NCI-H1694 (cell line): ENCODE measurements at regions not wholly inside any gene's neighbourhood (a gene's known extent, or its start where the extent isn't known, plus 50 kb on each side); places are given as distances from the start of the nearest gene placed in this dataset.

Experiments
- DNase-seq: peaks from one replicate; lab custom pipeline; 2025; lab: John Stamatoyannopoulos, UW

DNA sequence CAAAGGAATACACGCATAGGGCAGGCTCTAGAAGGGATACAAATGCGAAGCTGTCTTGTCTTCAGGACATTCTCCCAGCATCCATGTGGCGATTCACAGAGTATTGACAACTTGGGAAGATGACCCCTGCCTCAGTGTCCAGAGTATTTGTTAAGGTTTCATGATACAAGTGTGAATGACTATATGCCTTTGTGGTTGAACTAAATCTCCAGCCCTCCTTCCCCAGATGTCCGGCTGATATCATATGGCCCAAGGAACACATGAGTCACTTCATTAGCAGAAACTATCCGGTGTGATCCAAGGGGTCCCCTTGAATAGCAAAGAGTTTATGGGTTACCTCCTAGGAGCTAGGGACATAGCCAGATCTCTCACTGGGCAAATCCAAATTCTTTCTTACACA lies 151.0 kb downstream of the INSIG2 start:
- DNase-seq: no peak

DNA sequence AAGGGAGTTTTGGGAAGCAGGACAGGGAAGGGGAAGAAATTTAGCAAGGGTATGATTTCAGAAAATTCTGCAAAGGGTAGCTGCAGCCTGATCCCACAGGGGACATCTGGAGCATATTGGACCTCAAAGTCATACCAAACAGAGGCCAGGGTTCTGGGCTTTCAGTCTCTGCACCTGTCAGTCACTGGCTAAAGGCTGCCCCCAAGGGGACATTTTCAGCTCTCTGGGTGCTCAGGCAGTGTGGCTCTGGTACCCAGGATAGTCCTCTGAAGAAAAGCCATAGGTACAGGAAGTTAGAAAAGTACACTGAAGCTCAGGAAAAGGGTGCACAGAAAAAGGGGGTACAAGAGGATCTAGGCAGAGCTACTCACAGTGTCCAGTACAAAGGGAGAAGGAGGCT lies 149.2 kb downstream of the INSIG2 start:
- DNase-seq: no peak

DNA sequence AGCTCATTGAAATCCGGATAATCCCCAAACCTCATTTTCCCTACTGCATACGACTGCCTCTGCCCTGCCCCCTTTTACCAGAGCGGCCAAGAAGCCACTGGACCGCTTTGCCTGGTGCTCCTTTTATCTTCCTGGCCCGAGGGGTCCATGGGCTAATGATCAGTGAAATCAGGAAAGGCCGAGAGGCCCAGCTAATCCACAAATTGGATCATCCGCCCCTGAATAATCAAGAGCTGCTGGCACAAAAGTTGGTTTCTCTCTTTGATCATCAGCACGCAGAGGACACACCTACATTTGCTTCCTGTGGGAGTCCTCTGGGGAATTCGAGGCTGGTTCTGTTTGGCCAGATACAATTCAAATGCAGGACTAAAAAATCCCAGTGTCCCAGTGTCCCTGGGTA lies 144.5 kb downstream of the INSIG2 start:
- no peak for DNase-seq

DNA sequence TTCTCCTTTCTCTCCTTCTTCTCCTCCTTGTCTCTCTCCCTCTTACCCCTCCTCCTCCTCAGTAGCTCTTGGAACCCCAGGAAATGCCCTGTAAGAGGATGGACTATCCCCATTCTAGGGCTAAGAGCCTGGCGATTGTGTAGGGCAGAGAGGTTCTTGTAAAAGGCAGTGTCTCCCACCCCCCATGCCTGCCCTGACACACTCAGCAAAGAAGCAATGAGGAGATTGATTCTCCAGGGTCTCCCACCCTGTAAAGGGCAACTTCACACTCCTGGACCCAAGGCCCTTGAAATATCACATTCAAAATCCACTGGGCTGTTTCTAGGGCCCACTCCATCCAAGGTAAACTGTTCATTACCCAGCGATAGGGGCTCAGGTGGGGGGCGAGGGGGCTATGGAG lies 144.1 kb downstream of the INSIG2 start:
- DNase-seq: no peak

DNA sequence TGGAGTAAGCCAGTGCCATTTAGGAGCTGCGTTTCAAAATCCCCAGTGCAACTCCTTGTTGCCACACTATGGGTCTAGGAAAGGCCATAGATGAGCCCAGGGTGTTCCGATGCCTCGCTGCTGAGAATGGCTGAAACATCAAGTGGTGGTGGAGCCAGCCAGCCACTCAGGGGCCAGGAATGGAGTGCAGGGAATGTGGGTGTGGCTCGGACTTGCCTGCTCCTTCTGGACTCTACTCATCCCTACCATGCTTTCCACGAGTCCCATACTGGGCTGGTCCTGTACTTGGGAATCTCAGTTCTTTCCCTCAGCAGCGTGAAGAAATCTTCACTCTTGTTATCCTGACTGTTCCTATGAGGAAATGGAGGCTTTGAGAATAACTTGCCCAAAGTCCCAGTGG lies 143.5 kb downstream of the INSIG2 start:
- no peak for DNase-seq

DNA sequence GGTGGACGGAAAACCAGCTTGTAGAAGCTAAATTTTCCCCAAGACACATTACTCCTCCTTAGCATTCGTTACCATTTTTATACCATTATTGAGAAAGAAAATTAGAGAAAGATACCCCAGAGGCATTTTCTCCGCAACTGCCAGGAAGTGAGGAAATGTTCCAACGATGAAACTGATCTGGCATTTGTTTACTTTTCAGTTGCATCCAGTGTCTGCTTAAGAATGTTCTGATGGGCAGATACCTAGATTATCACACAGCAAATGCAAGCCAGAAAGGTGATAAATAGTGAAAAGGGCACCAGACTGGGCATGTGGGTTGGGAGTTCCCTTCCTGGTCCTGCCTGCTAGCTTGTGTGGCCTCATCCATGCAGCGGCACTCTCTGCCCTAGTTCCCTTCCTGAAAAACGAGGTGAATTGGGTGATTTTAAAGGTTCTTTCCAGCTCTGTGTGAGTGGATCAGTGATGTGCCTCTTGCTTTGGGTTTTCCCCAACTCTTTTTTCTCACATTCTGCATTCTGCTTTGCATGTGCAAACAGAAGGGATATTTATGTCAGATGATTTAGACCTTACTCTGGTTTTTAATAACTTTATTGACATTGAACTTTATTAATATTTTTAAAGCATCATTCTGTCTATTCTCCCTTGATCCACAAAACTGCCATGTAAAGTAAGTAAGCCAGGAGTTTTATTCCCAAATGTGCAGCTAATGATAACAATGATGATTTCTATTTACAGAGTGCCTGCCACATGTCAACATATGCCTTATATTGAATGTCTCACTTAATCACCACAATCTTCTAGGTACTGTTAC lies 139.6 kb downstream of the INSIG2 start:
- no peak for DNase-seq

DNA sequence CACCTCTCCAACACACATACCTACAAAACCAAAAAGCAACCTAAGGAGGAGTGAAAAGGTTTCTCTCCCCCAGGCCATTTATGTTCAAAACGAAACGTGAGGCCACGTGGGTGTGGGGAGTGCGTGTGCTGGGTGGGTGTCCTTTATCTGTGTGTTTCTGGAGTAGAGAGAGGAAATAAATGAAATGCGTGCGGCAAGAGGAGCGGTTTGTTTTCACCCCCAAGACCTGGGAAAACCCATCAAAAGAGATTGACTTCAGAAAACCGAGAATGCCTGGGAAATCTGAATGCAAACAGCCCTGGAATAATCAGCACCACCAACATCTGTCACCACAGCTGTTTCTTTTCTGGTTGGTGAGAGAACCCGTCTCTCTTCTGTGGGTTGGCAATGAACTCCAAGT lies 137.4 kb downstream of the INSIG2 start:
- peak; percentile 69 for DNase-seq

DNA sequence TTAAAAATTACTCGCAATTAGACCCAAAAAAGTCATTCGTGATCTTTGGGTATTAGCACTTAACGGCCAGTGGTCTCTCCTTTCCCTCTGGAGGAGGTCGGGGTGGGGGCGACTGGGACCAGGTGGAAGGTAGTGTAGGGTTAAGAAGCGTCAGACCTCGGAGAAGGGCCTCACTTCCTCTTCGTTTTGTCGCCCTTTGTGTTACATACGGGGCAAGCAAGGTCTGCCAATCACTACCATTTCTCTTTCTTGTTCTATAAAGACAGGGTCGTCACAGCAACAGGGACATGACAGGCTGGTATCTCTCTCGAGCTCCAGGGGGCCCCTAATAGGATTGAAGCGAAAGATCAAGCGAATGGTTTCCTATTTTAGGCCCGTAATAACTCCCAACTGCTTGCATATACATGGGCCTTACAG lies 136.6 kb downstream of the INSIG2 start:
- peak; percentile 43 for DNase-seq

DNA sequence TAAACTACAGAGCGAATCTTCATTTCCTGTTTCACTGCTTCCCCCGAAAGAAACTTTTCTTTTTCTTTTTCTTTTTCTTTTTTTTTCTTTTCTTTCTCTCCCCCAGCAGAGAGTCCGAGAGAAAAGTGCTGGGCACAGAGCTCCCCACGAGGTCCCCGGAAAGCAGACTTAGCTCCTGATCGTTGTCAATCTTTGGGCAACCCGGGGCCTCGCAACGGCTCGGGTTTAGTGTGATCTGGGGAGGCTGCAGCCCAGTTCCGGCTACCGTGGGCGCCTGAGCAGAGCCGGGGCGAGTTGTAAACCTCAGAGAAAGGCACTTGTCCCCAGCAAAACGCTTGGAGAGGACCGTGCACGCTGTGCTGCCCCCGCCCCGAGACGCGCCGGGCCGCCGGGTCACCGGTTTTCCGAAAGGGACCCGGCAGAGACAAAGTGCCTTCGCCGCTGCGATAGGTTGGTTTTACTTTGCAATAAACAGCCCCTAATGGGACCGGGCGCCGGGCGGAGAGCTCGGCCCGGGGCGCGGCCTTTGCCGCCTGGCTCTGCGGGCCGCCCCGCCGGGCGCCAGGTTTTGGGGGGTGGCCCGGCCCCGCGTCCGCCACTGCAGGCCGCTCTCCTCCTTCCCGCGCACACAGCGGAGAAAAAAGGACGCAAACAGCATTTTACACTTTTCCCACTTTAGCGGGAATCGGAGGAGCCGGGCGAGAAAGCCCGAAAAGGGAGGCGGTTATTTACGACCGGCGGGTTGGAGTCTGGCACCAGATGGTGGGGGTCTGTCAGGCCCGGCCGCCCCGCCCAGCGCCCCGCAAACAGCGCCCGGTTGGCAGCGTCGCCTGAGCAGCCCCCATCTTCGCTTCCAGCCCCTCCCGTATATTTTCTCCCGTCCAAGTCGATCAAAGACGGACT lies 136.0 kb downstream of the INSIG2 start:
- no peak for DNase-seq

DNA sequence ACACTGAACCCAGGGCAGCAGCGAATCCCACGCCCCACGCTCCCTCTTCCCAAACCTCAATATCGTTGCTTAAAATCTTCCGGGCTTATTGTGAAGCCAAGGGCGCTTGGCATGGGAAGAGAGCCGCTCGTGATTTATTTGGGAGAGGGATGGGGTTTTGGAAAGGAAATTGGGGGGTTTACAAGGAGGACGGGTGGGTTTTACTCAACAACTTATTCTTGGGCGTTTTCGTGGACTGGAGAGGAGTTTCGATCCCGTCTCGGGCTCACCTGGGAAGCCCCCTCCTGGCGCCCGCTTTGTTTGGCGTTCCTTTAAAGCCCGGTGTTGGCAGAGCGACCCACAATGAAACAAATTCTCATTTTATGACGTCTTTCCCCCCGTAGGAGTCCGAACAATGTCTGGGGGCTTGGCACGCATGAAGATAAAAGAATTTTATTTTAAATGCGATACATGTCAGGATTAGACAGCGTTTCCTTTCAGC lies 135.3 kb downstream of the INSIG2 start:
- DNase-seq: peak; percentile 4

DNA sequence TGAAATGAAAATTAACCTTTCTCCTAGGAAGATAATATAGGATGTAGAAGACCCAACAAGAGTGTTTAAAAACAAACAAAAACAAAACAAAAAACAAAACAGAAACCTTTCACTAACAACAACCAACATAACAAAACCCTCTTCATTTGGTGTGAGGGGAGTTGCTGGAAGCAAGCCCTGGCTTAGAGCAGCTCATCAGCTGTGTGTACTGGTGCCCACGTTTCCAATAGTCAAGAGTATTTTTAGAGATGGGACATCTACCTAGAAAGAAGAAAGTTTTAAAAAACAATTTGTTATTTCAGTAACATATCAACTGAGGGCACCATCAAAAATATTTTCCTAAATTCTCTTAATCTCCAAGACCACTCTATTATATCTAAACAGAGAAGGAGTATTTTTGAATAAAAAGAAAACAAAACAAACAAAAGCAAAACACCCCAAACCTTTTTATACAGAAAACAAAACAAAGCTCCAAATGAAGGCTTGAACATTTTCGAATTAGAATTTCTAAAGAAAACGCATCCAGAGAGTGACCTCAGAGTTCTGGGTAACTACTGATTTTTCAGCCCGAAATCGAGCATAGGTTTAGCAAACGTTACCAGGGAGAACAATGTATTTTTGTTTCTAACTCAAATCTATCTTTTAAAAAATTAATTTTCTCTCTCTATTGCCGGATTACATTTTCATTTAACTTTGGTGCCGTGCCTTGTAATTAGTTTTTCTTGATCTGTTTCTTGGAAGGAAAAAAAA lies 134.6 kb downstream of the INSIG2 start:
- peak; percentile 2 for DNase-seq

DNA sequence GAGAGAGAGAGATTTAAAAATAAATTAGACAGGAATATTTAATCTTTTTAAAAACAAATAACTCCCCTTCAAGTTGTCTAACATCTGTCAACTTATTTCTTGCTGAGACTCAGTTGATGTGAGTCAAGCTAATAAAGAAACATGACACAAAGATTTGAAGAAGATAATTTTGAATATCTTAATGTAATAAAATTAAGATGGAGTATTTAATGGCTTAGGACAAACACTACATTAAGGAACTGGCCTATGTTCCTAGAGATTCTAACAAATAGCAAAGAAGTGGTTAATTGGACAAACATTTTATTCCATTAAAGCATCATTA lies 134.0 kb downstream of the INSIG2 start:
- no peak for DNase-seq

DNA sequence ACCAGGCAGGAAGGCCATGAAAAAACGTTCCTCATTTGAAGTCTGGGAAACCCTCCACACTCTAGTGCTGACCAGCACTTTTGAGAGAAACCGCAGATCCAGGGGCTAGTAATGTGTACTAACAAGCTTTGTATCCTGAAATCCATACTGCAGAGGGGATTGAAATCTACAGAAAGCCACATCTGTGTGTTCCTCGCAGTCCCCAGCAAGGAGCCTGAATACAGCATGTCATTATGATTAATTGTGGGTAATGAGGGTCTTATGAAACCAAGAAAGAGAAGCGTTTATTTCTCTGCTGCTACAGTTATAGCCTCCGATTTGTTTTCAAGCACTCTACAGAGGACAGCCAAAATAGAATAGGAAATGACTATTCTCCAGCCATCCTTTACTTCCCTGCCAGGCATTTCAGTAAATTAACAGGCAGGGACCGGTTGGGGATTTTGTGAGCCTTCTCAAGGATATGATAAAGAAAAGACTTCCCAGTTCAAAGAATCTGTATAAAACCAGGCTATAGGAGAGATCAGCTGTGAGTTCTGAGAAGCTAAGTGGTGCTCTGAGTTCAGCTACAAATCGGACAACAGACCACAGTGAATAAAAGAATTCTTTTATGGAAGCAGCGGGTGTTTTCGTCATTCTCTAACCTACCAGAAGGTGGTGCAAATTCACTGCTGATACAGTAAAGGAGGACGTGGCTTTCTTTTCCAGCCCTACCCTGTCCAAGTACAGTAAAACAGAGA lies 133.4 kb downstream of the INSIG2 start:
- peak; percentile 86 for DNase-seq

DNA sequence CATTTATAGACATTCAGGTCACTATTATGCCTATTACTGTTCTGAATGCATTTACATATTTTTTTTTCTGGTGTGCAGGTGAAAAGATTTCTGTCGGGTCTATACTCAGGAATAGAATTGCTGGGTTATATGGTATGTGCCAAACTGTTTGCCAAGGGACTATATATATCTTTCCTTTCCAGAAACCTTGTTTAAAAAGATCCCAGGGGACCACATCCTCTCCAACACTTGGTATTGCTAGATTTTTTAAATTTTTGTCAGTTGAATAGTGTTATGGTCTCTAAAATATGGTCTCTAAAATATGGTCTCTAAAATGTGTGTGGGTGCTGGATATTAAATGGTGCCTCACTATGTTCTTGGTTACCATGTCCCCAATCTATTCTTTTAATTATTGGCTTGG lies 131.3 kb downstream of the INSIG2 start:
- DNase-seq: no peak

DNA sequence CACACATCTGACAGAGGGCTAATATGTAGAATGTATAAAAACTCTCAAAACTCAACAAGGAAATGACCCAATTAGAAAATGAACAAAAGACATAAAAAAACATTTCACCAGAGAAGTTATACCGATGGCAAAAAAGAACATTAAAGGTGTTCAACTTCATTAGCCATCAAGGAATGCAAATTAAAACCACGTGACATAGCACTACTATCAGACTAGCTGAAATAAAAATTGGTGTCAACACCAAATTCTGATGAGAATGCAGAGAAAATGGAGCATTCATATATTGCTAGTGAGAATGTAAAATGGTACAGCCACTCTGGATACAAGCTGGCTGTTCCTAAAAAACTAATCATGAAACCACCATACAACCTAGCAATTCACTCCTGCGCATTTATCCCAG lies 128.0 kb downstream of the INSIG2 start:
- no peak for DNase-seq

DNA sequence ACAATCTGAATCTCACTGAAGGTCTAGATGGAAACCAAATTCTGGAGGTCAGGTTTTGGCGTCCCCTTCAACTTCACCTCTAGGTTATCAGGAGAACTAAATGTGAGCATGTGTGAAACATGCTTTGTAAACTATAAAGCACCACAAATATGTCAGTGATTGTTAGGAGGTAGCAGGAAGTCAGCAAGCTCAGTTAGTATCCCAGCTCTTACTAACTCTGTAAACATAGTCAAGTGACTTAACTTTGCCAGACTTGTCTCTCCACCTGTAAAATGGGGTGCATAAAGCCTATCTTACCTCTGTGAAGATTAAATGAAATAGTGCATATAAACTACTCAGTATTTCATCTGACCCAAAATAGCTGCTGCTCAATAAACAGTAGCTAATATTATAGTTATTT lies 121.5 kb downstream of the INSIG2 start:
- DNase-seq: no peak

DNA sequence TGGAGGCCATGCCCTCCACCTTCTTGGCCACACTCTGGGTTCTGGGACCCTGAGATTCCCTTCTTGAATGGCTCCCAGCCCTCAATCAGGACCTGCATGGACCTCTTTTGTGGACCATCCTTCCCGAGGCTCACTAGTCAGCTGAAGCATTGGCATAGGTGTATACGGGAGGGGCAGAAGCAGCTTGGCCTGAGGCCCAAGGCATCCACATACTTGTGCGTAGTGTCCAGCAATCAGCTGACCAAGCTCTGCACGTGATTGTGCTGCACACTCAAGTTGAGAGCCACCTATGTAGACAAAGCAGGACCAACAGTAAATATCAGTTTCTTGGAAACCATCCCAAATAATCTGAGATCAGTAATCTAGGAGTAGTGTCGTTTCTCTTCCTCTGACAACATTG lies 119.6 kb downstream of the INSIG2 start:
- no peak for DNase-seq

DNA sequence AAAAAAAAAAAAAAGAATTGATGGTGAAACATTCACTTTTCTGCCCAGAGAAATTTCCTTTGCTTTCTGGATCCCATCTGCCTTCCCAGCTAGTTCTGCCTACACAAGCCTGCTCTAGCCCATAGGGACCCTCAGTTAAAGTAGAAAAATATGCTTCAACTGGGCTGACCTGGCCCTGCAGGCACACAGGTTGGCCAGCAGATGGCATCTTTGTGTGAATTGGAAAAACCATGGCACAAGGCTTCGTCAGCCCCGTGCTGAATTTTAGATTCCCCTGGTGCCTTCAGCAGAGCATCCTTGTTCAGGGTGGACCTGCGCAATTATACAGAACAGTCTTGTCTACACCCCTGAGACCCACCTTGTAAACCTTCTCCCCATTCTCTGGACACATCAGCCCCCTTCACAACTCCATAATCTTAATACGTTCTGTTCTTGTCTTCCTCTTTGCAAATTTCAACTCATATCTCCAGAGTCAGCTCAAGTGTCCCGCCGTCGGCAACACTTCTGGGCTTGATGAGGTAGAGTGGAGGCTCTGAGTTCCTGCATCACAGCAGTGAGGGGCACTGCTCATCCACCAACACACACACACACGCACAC lies 114.5 kb downstream of the INSIG2 start:
- DNase-seq: peak; percentile 68

DNA sequence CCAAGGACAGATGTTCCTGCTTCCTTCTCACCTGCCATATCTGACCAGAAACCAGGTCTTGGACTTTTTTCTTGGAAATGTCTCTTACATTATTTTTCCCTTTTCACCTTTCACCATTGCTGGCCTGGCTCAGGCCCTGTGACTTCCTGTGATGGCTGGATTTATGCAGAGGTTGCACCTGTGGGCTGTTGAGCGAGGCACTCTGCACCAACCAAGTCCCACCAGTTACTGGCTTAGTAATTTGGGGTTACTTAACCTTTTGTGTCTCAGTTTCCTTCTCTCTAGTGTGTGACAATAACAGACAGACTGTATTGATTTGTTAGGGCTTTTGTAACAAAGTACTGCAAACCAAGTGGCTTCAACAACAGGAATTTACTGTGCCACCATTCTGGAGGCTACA lies 110.0 kb downstream of the INSIG2 start:
- DNase-seq: no peak

DNA sequence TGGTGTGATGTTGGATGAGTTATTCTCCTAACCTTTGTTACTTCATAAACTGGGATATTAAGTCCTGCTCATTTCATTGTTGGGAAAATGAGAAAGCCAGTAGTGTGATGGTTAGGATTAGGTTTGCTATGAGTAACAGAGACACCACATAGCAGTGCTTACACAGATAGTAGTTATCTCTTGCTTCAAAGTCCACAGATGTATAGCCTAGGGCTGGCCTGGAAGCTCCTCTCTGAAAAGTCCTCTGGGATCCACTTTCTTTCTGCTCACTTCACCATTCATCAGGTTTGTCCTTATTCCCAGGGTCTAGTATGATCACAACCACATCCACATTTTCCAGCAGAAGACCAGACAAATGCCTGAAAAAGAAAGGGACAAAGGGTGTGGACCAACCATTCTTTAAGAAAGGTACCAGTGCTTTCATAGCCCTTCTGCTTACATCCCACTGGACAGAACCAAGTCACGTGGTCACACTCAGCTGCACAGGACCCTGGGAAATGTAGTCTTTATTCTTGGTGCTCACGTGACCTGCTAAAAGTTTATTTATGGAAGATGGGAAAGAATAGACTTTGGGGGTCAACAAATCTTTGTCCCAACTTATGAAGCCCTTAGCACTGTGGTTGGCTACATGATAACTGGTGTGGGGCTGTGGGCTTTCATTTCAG lies 108.9 kb downstream of the INSIG2 start:
- no peak for DNase-seq

DNA sequence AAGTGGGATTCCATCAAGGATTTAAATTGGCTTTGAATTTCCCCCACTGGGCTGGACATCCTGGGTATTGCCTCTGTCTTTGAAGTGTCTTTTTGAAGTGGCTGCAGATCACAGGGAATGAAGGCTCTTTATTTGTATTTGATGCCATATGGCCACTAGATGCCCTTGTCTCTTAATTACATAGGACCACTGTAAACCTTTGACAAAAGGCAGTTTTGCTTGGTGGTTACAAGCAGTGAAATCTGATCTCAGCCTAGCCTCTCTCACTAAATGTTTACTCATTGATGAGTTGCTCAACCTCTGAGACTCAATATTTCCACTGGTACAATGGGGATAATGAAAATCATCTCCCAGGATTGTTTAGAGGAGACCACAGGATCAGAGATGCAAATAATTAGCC lies 102.2 kb downstream of the INSIG2 start:
- DNase-seq: no peak
